SHP77 treated with DMSO at 0.1 percent for 48 hours (cell line): ENCODE measurements at regions not wholly inside any gene's neighbourhood (a gene's known extent, or its start where the extent isn't known, plus 50 kb on each side); places are given as distances from the start of the nearest gene placed in this dataset.
A peak's percentile ranks its signal among the peaks of the same experiment; 100 is the strongest.
"Not testable (repeated sequence)": the region's sequence is repeated elsewhere in the genome, so short reads cannot be mapped to it uniquely, and the experiment has no call there.

Experiments used
- DNase-seq: peaks from one replicate; lab custom pipeline; 2025; lab: John Stamatoyannopoulos, UW

DNA sequence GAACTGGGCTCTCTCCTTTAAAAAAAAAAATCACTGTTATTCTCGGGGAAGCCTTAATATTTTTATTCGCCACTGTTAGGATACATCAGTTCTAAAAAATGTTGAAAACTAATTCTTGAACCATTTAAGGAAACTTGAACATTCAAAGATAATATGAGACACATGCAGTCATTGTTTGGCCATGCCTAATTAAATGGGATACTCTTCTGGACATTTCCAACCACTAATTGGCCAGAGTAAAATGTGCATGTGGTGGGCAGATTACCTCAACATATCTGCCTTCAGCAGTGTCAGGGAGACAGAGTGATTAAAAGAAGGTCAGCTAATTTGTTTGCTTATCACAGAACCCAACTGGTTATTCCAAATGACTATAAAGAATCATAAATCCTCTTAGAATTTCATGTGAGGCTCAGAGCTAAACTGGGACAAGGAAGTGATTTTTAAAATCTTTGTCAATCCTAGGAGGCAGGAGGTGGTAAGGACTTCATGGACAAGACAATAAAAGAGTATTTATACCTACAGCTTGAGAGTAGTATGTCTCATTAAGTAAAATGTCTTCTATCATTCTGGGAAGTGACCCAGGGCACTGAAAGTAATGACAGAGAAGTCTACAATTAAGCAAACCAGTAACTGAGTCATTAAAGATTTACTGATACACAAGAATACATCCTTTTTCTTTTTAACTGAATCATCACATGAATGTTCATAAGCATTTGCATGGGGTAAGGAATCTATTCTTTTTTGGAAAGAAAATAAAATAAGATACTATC lies 242.9 kb upstream of the TRPM3 start:
- no peak for DNase-seq

- DNase-seq: no peak
Observed at GRCh38 chr9:71363286-71363961, 242.0 kb upstream of the TRPM3 start.

DNA sequence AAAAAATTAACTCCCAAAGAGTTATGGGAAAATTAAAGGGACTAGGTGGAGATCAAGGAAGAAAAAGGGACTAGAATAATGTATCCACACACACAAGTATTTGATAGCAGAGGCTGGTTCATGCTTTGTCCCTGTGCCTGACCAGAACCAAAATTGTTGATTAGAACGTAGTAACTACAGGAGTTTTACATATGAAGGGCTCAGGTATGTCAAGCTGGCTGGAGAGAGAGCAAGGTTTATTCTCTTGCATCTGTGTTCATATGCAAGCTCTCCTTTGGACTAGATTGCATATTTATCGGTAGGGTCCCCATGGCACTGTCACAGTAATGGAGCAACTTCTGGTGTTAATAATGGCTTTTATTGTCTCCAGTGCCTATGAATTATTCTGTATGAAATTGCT lies 239.9 kb upstream of the TRPM3 start:
- no peak for DNase-seq

DNA sequence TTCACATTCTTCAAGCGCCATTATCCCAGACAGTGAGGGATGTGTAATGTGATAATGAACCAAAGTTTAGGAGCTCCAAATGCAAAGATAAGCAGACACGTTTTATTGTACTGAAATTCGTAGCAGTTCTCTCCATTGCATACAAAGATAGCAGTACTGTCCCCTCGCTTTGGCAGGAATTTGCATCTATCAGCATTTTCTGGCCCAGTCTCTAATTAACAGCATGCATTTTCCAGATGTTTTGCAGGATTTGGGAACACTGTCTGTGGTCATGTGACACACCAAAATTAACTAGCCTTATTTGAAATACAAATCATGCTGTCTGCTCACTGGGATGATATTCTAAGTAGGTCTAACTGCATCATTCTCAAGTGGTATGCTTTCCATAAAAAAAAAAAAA lies 235.9 kb upstream of the TRPM3 start:
- no peak for DNase-seq

DNA sequence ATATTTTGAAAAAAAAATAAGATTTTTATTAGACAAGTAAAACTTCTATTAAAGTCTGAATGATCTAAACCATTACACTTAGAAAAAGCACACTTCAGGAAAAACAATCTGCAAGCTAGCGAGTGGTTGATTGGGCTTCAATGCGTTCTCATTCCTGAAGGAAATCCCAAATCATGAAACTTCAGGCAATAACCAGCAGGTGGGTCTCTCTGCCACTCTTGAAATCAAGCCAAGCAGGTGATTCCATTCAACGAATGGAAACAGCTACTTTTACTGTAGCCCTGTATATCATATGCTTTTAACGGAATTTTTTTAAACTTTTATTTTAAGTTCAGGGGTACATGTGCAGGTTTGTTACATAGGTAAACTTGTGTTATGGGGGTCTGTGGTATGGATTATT lies 234.5 kb upstream of the TRPM3 start:
- DNase-seq: no peak

DNA sequence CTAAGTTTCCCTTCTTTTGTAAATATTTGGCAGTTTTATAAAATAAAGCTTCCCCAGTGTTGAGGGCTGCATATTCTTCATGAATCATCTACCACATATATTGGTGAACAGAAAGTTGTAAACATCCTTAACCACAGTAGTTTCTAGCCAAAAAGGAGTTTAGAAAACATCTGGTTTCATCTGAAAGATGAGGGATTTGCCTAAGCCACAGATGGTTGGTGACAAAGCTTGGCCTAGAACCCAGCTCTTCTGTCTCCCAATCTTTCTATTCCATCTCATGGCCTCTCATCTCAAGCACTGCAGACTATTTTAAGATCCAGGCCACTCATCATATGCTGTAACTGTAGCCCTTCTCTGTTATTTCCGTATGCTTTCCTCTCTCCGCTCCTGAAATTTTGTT lies 232.3 kb upstream of the TRPM3 start:
- no peak for DNase-seq

- DNase-seq: no peak
Observed at GRCh38 chr9:71352837-71353236, 231.4 kb upstream of the TRPM3 start.

- no peak for DNase-seq
Observed at GRCh38 chr9:71349218-71349617, 227.8 kb upstream of the TRPM3 start.

DNA sequence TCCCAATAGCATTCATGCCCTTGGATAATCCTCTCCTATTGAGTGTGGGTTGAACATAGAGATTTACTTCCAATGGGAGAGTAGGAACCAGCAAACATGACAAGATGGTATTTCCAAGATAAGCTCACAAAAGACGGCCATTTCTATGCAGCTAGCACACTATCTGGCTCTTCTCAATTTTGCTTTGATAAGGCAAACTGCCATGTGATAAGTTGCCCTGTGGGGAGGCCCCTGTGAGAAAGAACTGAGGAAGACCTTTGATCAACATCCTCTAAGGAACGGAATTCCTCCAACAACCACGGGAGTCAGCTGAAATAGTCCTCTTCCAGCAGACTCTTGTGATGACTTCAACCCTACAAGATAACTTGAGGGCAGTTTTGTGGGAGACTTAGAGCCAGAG lies 211.9 kb upstream of the TRPM3 start:
- DNase-seq: no peak

DNA sequence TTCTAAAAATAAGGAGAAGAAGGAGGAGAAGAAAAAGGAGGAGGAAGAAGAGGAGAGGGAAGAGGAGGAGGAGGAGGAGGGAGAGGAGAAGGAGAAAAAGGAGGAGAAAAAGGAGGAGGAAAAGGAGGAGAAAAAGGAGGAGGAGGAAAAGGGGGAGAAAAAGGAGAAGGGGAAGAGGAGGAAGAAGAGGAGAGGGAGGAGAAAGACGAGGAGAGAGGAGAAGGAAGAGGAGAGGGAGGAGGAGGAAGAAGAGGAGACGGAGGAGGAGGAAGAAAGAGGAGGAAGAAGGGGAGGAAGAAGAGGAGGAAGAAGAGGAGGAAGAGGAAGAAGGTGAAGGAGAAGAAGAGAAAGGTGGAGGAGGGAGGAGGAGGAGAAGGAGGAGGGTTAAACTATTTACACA lies 210.2 kb upstream of the TRPM3 start:
- DNase-seq: no peak

- DNase-seq: no peak
Observed at GRCh38 chr9:71329873-71330272, 208.5 kb upstream of the TRPM3 start.

DNA sequence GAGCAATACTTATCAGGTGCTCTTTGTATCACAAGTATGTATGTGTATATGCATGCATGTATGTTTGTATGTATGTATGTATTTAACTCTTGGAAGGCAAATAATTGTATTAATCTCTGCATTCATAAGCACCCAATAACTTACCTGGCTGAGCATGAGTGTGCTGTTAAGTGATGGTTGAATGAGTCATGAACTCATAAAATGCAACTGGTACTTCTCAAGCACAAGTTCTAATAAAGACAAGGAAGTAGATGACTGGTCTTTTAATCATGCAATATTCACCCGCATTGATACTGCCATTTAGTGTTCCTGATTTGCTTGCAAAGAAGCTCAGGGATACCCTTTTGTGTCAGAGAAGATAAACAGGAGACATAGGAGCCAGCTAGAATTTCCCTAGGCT lies 204.9 kb upstream of the TRPM3 start:
- no peak for DNase-seq

DNA sequence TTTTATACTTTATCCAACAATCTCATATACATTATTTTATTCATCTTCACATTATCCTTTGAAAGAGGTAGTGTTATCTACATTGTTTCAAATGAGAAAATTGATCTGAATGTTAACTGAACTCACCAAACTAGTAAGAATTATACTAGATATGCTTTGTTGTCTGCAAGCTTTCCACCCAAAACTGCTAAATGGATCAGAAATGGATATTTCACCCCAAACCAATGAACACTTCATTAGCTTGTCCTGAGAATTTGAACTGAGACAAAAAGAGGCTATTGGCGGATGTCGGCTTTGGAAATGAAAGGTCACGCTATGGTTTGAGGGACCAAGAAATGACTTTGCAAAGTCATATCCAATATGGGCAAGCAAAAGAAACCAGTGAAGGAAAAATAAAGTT lies 201.9 kb upstream of the TRPM3 start:
- no peak for DNase-seq

GRCh38 chr9:71322311-71322710 lies 200.9 kb upstream of the TRPM3 start:
- no peak for DNase-seq

DNA sequence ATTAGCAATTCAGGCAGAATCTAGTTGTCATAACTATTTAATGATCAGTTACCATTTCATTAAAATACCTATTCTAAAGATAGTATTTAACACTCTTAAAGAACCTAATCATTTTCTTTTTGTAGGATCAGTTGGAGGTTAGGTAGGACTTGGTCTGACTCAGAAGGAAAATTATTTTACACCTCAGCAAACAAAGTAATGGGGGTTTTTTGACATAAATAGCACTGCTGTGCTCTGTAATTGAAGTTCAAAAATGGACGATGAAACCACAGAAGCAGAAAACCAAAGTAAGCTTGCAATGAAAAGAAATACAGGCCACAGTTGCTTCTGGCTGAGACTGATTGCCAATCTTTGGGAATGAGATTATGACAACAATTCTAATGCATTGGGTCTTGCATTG lies 187.0 kb upstream of the TRPM3 start:
- DNase-seq: no peak

- no peak for DNase-seq
Observed at GRCh38 chr9:71306134-71306533, 184.7 kb upstream of the TRPM3 start.

DNA sequence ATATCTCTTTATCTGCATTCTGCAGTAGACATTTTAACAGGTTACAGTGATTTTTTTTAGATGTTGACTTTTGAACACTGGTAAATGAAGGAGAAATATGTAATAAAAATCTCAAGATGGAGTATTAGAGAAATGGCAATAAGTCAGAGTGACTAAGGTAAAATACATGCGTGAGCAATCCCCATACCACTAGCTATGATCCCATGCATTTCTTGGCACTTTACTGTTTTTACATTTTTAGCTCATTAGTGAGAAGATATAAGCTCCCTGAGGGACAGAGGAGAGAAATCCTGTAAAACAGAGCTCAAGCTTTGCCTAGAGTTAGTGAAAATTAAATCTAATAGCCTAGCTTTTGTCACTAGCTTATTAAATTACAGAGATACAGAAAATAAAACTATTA lies 181.9 kb upstream of the TRPM3 start:
- no peak for DNase-seq

DNA sequence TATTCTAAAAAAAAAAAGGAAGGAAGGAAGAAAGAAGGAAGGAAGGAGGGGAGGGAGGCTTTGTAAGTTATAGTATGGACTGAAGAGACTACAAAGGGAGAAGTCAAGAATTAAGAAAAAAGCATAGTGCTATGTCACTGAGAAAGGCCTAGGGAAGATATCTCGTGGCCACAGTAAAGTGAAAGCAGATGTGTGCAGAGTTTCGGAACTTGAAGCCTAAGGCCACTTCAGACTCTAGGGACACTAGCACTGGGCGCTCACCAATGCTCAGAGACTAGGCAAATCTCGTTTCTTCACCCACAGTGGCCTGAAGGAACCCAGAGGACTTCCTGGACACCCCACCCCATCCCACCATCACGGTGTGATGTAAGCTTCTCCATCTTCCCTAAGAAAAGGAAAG lies 181.4 kb upstream of the TRPM3 start:
- no peak for DNase-seq

DNA sequence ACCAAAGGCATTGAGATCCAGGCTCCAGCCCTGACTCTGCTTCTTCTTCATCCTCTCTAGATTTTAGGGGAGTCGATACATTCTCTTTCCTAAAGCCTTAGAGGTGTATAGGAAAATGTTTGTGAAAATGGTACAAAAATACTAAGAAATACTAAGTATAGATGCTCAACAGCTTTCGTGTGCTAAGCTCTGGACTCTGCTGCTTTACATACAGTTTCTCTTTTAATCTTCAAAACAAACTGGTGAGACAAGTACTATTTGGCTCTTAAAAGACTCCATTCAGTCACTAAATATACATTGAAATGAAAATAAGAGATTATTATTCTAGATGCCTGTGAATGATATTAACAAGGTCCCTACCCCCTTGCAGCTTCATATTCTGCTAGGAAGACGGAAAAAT lies 174.5 kb upstream of the TRPM3 start:
- no peak for DNase-seq

DNA sequence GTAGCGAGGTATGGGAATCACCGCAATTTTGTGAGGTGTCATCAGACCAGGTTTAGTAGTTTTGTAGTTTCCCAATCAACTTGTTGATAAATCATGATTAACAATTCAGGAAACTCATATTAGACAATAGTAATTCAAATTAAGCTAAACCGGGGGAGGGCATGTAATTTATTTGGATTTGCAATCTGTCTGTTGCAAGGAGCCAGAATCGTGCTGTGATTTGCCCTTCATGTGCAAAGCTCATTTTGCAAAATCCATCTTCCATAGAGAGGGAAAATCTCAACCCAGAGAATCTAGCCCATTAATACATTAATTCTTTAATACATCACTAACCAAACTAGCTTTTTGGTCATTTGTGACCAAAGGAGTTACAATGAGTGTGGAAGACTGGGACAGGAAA lies 164.7 kb upstream of the TRPM3 start:
- DNase-seq: no peak

- DNase-seq: peak; percentile 1
Observed at GRCh38 chr9:71285191-71285656, 163.8 kb upstream of the TRPM3 start.

DNA sequence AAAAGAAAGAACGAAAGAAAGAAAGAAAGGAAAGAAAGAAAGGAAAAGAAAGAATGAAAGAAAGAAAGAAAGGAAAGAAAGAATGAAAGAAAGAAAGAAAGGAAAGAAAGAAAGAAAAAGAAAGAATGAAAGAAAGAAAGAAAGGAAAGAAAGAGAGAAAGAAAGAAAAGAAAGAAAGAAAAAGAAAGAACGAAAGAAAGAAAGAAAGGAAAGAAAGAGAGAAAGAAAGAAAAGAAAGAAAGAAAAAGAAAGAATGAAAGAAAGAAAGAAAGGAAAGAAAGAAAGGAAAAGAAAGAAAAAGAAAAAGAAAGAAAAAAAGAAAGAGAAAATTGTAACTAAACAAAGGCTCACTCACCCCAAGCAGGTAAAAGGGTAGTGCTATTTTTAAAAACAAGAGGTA lies 160.7 kb upstream of the TRPM3 start:
- not testable (repeated sequence) for DNase-seq

DNA sequence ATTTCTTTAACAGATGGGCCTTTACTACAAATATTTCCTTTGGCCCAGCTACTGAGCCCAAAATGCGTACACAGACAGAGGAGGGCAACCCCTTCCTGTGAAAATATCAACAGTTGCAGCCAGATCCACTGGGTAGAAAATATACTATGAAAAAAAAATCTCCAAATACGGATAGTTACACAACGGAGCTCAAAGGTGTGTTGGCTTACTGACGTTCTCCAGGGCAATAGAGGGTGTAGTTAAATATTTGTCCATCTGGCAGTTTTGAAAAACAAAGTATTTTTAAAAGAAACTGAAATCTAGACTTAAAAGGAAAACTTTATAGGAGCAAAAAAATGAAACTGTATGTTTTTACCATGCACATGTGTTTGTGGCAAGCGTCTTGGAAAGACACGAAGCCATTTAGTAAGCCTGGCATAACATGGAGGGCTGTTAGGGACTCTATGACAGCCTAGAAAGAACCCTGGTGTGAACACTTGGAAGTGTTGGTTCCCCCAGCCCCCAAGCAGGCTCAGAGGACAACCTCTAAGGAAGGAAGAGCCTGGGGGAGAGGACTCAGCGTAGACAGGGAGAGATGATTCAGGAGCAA lies 157.8 kb upstream of the TRPM3 start:
- DNase-seq: no peak
